KOPT-K1 (cell line): ENCODE measurements at regions not wholly inside any gene's neighbourhood (a gene's known extent, or its start where the extent isn't known, plus 50 kb on each side); places are given as distances from the start of the nearest gene placed in this dataset.

ENCODE experiments used
- H3K27ac ChIP-seq: fragments of 200-600 bp; sonication (generic); 2 replicates; pipeline ENCODE4 v1.5.1; 2016; ENCODE audit warnings: antibody characterized with exemption, mild to moderate bottlenecking, low read depth, low read length; ENCODE audit not compliant: poor library complexity, severe bottlenecking
- H3K36me3 ChIP-seq: fragments of 200-600 bp; sonication (generic); 2 replicates; pipeline ENCODE4 v1.5.1; 2017; ENCODE audit warnings: antibody characterized with exemption, mild to moderate bottlenecking, low read length, moderate library complexity; ENCODE audit not compliant: insufficient read depth
- H3K9me3 ChIP-seq: fragments of 200-600 bp; sonication (generic); 2 replicates; pipeline ENCODE4 v1.5.1; 2017; ENCODE audit warnings: antibody characterized with exemption, low read length, mild to moderate bottlenecking; ENCODE audit not compliant: insufficient read depth, poor library complexity, severe bottlenecking

GRCh38 chr12:89245090-89245489 is 107.2 kb downstream of the DUSP6 start:
- Histone ChIP-seq H3K9me3 (peaks cover 5% of the 10 kb centered on the region), H3K27ac (peak overlapping the region; percentile 60), H3K36me3 (no peaks in the 10 kb centered on the region)

- Histone ChIP-seq H3K9me3 (peaks cover 5% of the 10 kb centered on the region), H3K36me3 (no peaks in the 10 kb centered on the region), H3K27ac (peak overlapping the region; percentile 60)
Observed at GRCh38 chr12:89244536-89244935, 107.8 kb downstream of the DUSP6 start.

GRCh38 chr12:89243771-89244170 is 108.5 kb downstream of the DUSP6 start:
- peak overlapping the region; percentile 60 for H3K27ac ChIP-seq
- H3K9me3 ChIP-seq, result peaks cover 5% of the 10 kb centered on the region
- no peaks in the 10 kb centered on the region for H3K36me3 ChIP-seq

- H3K27ac ChIP-seq, result peak overlapping the region; percentile 73
Observed at GRCh38 chr12:89239534-89239933, 112.8 kb downstream of the DUSP6 start.

GRCh38 chr12:89238593-89238992 is 113.7 kb downstream of the DUSP6 start:
- peaks cover 5% of the 10 kb centered on the region for H3K9me3 ChIP-seq
- H3K27ac ChIP-seq, result peak overlapping the region; percentile 73
- H3K36me3 ChIP-seq, result no peaks in the 10 kb centered on the region

More at GRCh38 chr12:89239534-89239933, 112.8 kb downstream of the DUSP6 start:
- Histone ChIP-seq H3K36me3 (no peaks in the 10 kb centered on the region), H3K9me3 (peaks cover 5% of the 10 kb centered on the region)

- no peaks in the 10 kb centered on the region for H3K36me3 ChIP-seq
- H3K27ac ChIP-seq, result peak overlapping the region; percentile 73
Observed at GRCh38 chr12:89237763-89238162, 114.5 kb downstream of the DUSP6 start.

GRCh38 chr12:89236748-89237383 is 115.4 kb downstream of the DUSP6 start:
- H3K36me3 ChIP-seq, result no peaks in the 10 kb centered on the region
- H3K27ac ChIP-seq, result peak overlapping the region; percentile 73
- peaks cover 5% of the 10 kb centered on the region for H3K9me3 ChIP-seq

More at GRCh38 chr12:89237763-89238162, 114.5 kb downstream of the DUSP6 start:
- H3K9me3 ChIP-seq, result peaks cover 5% of the 10 kb centered on the region

- Histone ChIP-seq H3K9me3 (peaks cover 2% of the 10 kb centered on the region), H3K36me3 (no peaks in the 10 kb centered on the region), H3K27ac (peak overlapping the region; percentile 73)
Observed at GRCh38 chr12:89236237-89236636, 116.1 kb downstream of the DUSP6 start.

- no peaks in the 10 kb centered on the region for H3K9me3 ChIP-seq
- peak overlapping the region; percentile 73 for H3K27ac ChIP-seq
- H3K36me3 ChIP-seq, result no peaks in the 10 kb centered on the region
Observed at GRCh38 chr12:89235189-89235993, 116.9 kb downstream of the DUSP6 start.

- H3K9me3 ChIP-seq, result no peaks in the 10 kb centered on the region
- H3K36me3 ChIP-seq, result no peaks in the 10 kb centered on the region
- peak overlapping the region; percentile 73 for H3K27ac ChIP-seq
Observed at GRCh38 chr12:89234324-89235114, 117.8 kb downstream of the DUSP6 start.

- no peak overlapping the region for H3K27ac ChIP-seq
- H3K36me3 ChIP-seq, result no peaks in the 10 kb centered on the region
Observed at GRCh38 chr12:89231686-89232085, 120.6 kb downstream of the DUSP6 start.

GRCh38 chr12:89230376-89231315 is 121.7 kb downstream of the DUSP6 start:
- Histone ChIP-seq H3K9me3 (no peaks in the 10 kb centered on the region), H3K27ac (peak overlapping the region; percentile 17), H3K36me3 (no peaks in the 10 kb centered on the region)

More at GRCh38 chr12:89231686-89232085, 120.6 kb downstream of the DUSP6 start:
- H3K9me3 ChIP-seq, result no peaks in the 10 kb centered on the region

GRCh38 chr12:89228491-89228890 is 123.8 kb downstream of the DUSP6 start:
- Histone ChIP-seq H3K36me3 (no peaks in the 10 kb centered on the region), H3K27ac (no peak overlapping the region), H3K9me3 (no peaks in the 10 kb centered on the region)

GRCh38 chr12:89227774-89228173 is 124.5 kb downstream of the DUSP6 start:
- Histone ChIP-seq H3K27ac (no peak overlapping the region), H3K36me3 (no peaks in the 10 kb centered on the region), H3K9me3 (no peaks in the 10 kb centered on the region)
